Stimulated activated CD4-positive, alpha-beta T cell treated with anti-CD3 and anti-CD28 coated beads, TNF-alpha, amount 100 ng/mL, for 24 hours (primary cell): ENCODE measurements at regions not wholly inside any gene's neighbourhood (a gene's known extent, or its start where the extent isn't known, plus 50 kb on each side); places are given as distances from the start of the nearest gene placed in this dataset.
"Not testable (repeated sequence)": the region's sequence is repeated elsewhere in the genome, so short reads cannot be mapped to it uniquely, and the experiment has no call there.

Source experiments
- DNase-seq, 3 experiments: peaks; one replicate each; pipeline ENCODE4 v3.0.0-alpha.2; 2020; ENCODE audit warnings: low read depth in 3 of 3

- DNase-seq = no peak
These were observed 111.1 kb upstream of the VRK1 start for GRCh38 chr14:96686126-96686525.

- DNase-seq = no peak
These were observed 108.6 kb upstream of the VRK1 start for GRCh38 chr14:96688629-96689028.

- no peak for DNase-seq
These were observed 106.3 kb upstream of the VRK1 start for GRCh38 chr14:96690713-96691383.

- DNase-seq = no peak
These were observed 103.8 kb upstream of the VRK1 start for GRCh38 chr14:96693252-96693820.

GRCh38 chr14:96693987-96694386 lies 103.2 kb upstream of the VRK1 start:
- no peak for DNase-seq

GRCh38 chr14:96698960-96699539 lies 98.1 kb upstream of the VRK1 start:
- DNase-seq = peak in 2 of 3 experiments; percentile 2

GRCh38 chr14:96699666-96700065 lies 97.5 kb upstream of the VRK1 start:
- no peak for DNase-seq

- no peak for DNase-seq
These were observed 94.4 kb upstream of the VRK1 start for GRCh38 chr14:96702831-96703230.

GRCh38 chr14:96705422-96706092 lies 91.6 kb upstream of the VRK1 start:
- no peak for DNase-seq

GRCh38 chr14:96706893-96707292 lies 90.3 kb upstream of the VRK1 start:
- no peak for DNase-seq

- DNase-seq = no peak
These were observed 87.0 kb upstream of the VRK1 start for GRCh38 chr14:96710060-96710666.

- no peak for DNase-seq
These were observed 85.5 kb upstream of the VRK1 start for GRCh38 chr14:96711559-96712267.

- no peak for DNase-seq
These were observed 83.8 kb upstream of the VRK1 start for GRCh38 chr14:96713426-96713825.

- DNase-seq = not testable (repeated sequence)
These were observed 82.6 kb upstream of the VRK1 start for GRCh38 chr14:96714537-96714936.

- DNase-seq = no peak
These were observed 80.1 kb upstream of the VRK1 start for GRCh38 chr14:96717116-96717515.

- DNase-seq = no peak
These were observed 78.8 kb upstream of the VRK1 start for GRCh38 chr14:96718407-96718806.

- DNase-seq = not testable (repeated sequence)
These were observed 76.5 kb upstream of the VRK1 start for GRCh38 chr14:96720702-96721101.

GRCh38 chr14:96722736-96723135 lies 74.4 kb upstream of the VRK1 start:
- no peak for DNase-seq

GRCh38 chr14:96723946-96724345 lies 73.2 kb upstream of the VRK1 start:
- no peak for DNase-seq

- no peak for DNase-seq
These were observed 72.0 kb upstream of the VRK1 start for GRCh38 chr14:96725232-96725631.

GRCh38 chr14:96727073-96727472 lies 70.1 kb upstream of the VRK1 start:
- DNase-seq = no peak

GRCh38 chr14:96727491-96727890 lies 69.7 kb upstream of the VRK1 start:
- no peak for DNase-seq
